Activated CD8-positive, alpha-beta T cell treated with anti-CD3 and anti-CD28 coated beads for 36 hours (primary cell): ENCODE measurements at regions not wholly inside any gene's neighbourhood (a gene's known extent, or its start where the extent isn't known, plus 50 kb on each side); places are given as distances from the start of the nearest gene placed in this dataset.
"Not testable (repeated sequence)": the region's sequence is repeated elsewhere in the genome, so short reads cannot be mapped to it uniquely, and the experiment has no call there.

Experiments
- ATAC-seq: fragments of 200-7000 bp; cut with Tn5 transposase; one replicate; pipeline ENCODE4 v1.10.0; 2021; ENCODE audit warnings: mild to moderate bottlenecking, moderate library complexity
- CTCF ChIA-PET: fragments of 350-600 bp; sonication (Branson Sonifier 250); formaldehyde crosslinking; loops from one replicate; lab custom pipeline; 2021; ENCODE audit warnings: antibody characterized with exemption; lab: Charles Lee
- POLR2A ChIA-PET: fragments of 350-600 bp; sonication (Branson Sonifier 250); formaldehyde crosslinking; loops from one replicate; lab custom pipeline; 2021; ENCODE audit warnings: antibody characterized with exemption; lab: Charles Lee
- DNase-seq: peaks from one replicate; pipeline ENCODE4 v3.0.0-alpha.2; 2020
- H3K27ac Mint-ChIP-seq: one replicate; pipeline ENCODE4 v1.8.0; 2021; ENCODE audit warnings: mild to moderate bottlenecking, mixed read lengths
- H3K27me3 Mint-ChIP-seq: one replicate; pipeline ENCODE4 v1.8.0; 2021; ENCODE audit warnings: mixed read lengths
- H3K36me3 Mint-ChIP-seq: one replicate; pipeline ENCODE4 v1.8.0; 2021; ENCODE audit warnings: low read depth, mixed read lengths
- H3K4me1 Mint-ChIP-seq: one replicate; pipeline ENCODE4 v1.8.0; 2021; ENCODE audit warnings: low read depth, mixed read lengths
- H3K4me3 Mint-ChIP-seq: one replicate; pipeline ENCODE4 v1.8.0; 2021; ENCODE audit warnings: mild to moderate bottlenecking, moderate library complexity, mixed read lengths
- H3K9me3 Mint-ChIP-seq: one replicate; pipeline ENCODE4 v1.8.0; 2021; ENCODE audit warnings: mixed read lengths
- intact Hi-C: fragments of 100-400 bp; cut with micrococcal nuclease; formaldehyde crosslinking; loops from one replicate; pipeline ENCODE4 v1.10.0; 2022
- TF ChIP-seq, protein P1 (sequence below): fragments of 200-600 bp; IDR thresholded peaks from one replicate; pipeline ENCODE4 v1.8.0; 2022; ENCODE audit warnings: antibody characterized with exemption, mild to moderate bottlenecking

DNA sequence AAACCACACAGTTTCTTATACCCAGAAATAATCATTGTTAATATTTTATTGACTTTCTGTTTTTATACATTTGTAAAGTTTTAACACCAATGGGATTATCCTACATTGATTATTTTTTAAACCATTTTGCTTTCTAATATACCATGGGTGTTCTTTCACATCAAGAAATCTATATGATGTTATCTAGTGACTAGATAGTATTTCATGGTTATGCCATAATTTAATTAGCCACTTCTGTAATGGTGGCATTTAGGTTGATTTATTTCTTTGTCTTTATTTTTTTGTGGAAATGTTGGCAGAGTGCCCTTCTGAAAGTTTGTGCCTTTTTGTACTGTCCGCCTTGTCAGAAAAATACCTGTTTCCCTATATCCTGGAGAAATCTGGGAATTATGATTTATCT lies 193.3 kb downstream of the CEP135 start:
- CTCF ChIA-PET = no interaction called here
- ATAC-seq (no peak), DNase-seq (no peak)
- intact Hi-C loops = no loop called here
- POLR2A ChIA-PET = no interaction called here
- Mint-ChIP-seq H3K9me3 (no peaks in the 10 kb centered on the region), H3K4me3 (no peak overlapping the region), H3K4me1 (no peaks in the 10 kb centered on the region), H3K36me3 (no peaks in the 10 kb centered on the region), H3K27ac (no peak overlapping the region), H3K27me3 (peaks cover 3% of the 10 kb centered on the region)
- TF ChIP-seq, protein P1, sequence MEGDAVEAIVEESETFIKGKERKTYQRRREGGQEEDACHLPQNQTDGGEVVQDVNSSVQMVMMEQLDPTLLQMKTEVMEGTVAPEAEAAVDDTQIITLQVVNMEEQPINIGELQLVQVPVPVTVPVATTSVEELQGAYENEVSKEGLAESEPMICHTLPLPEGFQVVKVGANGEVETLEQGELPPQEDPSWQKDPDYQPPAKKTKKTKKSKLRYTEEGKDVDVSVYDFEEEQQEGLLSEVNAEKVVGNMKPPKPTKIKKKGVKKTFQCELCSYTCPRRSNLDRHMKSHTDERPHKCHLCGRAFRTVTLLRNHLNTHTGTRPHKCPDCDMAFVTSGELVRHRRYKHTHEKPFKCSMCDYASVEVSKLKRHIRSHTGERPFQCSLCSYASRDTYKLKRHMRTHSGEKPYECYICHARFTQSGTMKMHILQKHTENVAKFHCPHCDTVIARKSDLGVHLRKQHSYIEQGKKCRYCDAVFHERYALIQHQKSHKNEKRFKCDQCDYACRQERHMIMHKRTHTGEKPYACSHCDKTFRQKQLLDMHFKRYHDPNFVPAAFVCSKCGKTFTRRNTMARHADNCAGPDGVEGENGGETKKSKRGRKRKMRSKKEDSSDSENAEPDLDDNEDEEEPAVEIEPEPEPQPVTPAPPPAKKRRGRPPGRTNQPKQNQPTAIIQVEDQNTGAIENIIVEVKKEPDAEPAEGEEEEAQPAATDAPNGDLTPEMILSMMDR = no peak

DNA sequence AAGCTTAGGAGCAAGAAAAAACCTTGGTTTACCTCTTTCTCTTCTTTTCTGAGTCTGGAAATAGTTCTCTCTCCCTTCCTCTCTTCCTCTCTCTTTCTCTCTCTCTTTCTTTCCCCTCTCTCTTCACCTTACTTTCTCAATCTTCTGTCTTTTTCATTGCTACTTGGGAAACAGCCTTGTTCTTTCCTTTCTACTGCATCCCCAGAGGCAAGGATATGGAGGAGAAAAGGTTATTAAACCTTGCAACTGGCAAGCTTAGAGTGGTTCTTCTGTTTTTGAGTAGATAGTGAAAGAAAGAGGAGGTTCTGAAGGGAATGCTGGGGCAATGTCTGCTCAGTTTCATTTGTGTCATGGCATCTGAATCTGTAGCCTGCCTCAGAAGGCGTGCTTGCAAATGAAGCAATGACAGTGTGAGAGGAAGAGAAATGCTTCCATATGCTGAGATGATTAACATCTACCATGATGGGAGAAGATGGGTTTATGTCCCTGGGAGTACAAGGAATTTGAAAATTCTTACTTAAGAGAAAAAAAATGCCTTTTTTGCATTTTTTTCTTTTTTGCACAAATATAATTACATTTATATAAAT lies 190.6 kb downstream of the CEP135 start:
- ChIA-PET POLR2A (no interaction called here), CTCF (no interaction called here)
- H3K4me1 Mint-ChIP-seq = no peaks in the 10 kb centered on the region
- peaks cover 6% of the 10 kb centered on the region for H3K27me3 Mint-ChIP-seq
- TF ChIP-seq, protein P1 = no peak
- H3K9me3 Mint-ChIP-seq = no peaks in the 10 kb centered on the region
- H3K36me3 Mint-ChIP-seq = no peaks in the 10 kb centered on the region
- H3K27ac Mint-ChIP-seq = no peak overlapping the region
- H3K4me3 Mint-ChIP-seq = no peak overlapping the region
- intact Hi-C loops = loop anchor here (10.0 kb wide), 1 partner anchor 165 kb away; no protein-coding TSS in a partner anchor
- DNase-seq = no peak
- no peak for ATAC-seq

DNA sequence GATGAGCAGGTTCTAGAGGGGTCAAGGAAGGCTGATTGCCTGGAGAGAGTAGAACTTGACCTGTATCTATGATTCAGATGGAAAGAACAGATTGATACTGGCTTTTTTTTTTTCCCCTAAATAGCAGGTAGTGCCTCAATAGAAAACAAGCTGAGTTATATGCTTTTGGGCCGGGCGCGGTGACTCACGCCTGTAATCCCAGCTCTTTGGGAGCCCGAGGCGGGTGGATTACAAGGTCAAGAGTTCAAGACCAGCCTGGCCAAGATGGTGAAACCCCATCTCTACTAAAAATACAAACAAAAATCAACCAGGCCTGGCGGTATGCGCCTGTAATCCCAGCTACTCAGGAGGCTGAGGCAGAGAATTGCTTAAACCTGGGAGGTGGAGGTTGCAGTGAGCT lies 186.1 kb downstream of the CEP135 start:
- H3K27ac Mint-ChIP-seq, POLR2A ChIA-PET, H3K4me3 Mint-ChIP-seq, ATAC-seq, DNase-seq, H3K9me3 Mint-ChIP-seq, H3K4me1 Mint-ChIP-seq, H3K36me3 Mint-ChIP-seq, H3K27me3 Mint-ChIP-seq: not testable (repeated sequence)
- CTCF ChIA-PET = interaction anchor here (0.8 kb wide), 1 partner anchor 186 kb away, joined by 3 read pairs; the partner anchor contains the start of gene CEP135
- intact Hi-C loops = loop anchor here (10.0 kb wide), 1 partner anchor 170 kb away; no protein-coding TSS in a partner anchor

DNA sequence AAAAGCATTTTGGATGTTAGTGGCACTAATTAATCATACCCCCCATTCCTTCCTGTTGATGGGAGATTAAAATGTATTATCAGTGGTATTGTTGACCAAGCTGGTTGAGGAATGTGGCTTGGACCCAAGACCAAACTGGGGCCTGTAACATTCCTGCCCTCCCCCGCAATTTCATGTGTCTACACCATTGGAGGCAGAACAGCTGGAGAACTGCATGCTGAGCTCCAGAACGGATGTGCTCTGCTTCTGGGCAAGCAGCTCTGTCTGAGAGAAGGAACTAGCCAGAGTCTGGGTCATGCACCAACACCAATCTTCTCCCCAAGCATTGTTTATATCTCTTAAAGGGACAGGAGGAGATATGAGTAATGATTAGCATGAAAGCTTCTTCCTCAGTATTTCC lies 185.5 kb downstream of the CEP135 start:
- H3K36me3 Mint-ChIP-seq = no peaks in the 10 kb centered on the region
- POLR2A ChIA-PET = no interaction called here
- CTCF ChIA-PET = interaction anchor here (0.8 kb wide), 1 partner anchor 185 kb away, joined by 3 read pairs; the partner anchor contains the start of gene CEP135
- H3K27ac Mint-ChIP-seq = no peak overlapping the region
- TF ChIP-seq, protein P1 = no peak
- DNase-seq (no peak), ATAC-seq (no peak)
- intact Hi-C loops = loop anchor here (10.0 kb wide), 1 partner anchor 171 kb away; no protein-coding TSS in a partner anchor
- no peak overlapping the region for H3K4me3 Mint-ChIP-seq
- H3K9me3 Mint-ChIP-seq = no peaks in the 10 kb centered on the region
- H3K27me3 Mint-ChIP-seq = peaks cover 3% of the 10 kb centered on the region
- no peaks in the 10 kb centered on the region for H3K4me1 Mint-ChIP-seq

DNA sequence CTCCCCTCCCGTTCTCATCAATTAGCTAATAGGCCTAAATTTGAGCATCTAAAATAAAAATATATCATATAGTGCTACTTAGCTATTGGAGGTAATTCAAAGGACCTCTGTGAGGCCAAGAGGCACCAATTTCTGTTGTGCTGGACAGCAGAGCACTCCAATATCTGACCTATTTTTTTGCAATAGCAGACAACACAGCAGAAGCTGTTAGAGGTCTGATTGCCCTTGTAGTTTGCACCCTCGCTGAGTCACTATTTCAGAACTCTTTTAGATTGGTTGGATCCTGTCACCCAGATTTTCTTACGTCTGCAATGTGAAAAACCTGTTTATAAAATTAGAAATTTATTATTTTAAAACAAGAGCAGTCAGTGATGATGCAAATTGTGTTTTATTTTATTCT lies 184.1 kb downstream of the CEP135 start:
- peaks cover 5% of the 10 kb centered on the region for H3K27me3 Mint-ChIP-seq
- H3K4me3 Mint-ChIP-seq = no peak overlapping the region
- ChIA-PET POLR2A (no interaction called here), CTCF (no interaction called here)
- H3K27ac Mint-ChIP-seq = no peak overlapping the region
- no peaks in the 10 kb centered on the region for H3K4me1 Mint-ChIP-seq
- intact Hi-C loops = loop anchor here (10.0 kb wide), 1 partner anchor 172 kb away; no protein-coding TSS in a partner anchor
- no peaks in the 10 kb centered on the region for H3K36me3 Mint-ChIP-seq
- TF ChIP-seq, protein P1 = no peak
- no peaks in the 10 kb centered on the region for H3K9me3 Mint-ChIP-seq
- ATAC-seq = no peak
- DNase-seq = no peak

DNA sequence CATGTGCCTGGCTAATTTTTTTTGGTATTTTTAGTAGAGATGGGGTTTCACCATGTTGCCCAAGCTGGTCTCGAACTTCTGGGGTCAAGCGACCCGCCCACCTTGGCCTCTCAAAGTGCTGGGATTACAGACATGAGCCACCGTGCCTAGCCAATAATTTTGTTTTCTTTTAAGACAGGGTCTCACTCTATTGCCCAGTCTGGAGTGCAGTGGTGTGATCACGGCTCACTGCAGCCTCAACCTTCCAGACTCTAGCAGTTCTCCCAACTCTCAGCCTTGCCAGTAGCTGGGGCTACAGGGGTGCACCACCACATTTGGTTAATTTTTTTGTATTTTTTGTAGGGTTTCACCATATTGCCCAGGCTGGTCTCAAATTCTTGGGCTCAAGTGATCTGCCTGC lies 183.4 kb downstream of the CEP135 start:
- ATAC-seq, POLR2A ChIA-PET, DNase-seq: not testable (repeated sequence)

More for the DNA sequence above, 183.4 kb downstream of the CEP135 start:
- H3K4me1 Mint-ChIP-seq, H3K27me3 Mint-ChIP-seq, CTCF ChIA-PET, H3K4me3 Mint-ChIP-seq, H3K27ac Mint-ChIP-seq, H3K36me3 Mint-ChIP-seq, H3K9me3 Mint-ChIP-seq: not testable (repeated sequence)
- intact Hi-C loops = loop anchor here (10.0 kb wide), 1 partner anchor 173 kb away; no protein-coding TSS in a partner anchor
